ENCODE measurements at regions not wholly inside any gene's neighbourhood (a gene's known extent, or its start where the extent isn't known, plus 50 kb on each side); places are given as distances from the start of the nearest gene placed in this dataset.
"Not testable (repeated sequence)": the region's sequence is repeated elsewhere in the genome, so short reads cannot be mapped to it uniquely, and the experiment has no call there.

GRCh38 chr9:135404451-135405144 is 75.0 kb upstream of the PPP1R26 start:
- TF ChIP-seq CTCF (IDR thresholded peaks at IDR 0.05) (no peak), POLR2AphosphoS5 (IDR thresholded peaks at IDR 0.05) (no peak), POLR2A (IDR thresholded peaks at IDR 0.05) (no peak)
- no peaks in the 10 kb centered on the region for H3K4me1 ChIP-seq
- peaks cover 0 to 24% of the 10 kb centered on the region in 2 donors for H3K27me3 ChIP-seq
- intact Hi-C loops (cut with DNase I; ENCODE audit: low total_unique reads): loop anchor here (10.0 kb wide), 1 partner anchor 320 kb away; the partner anchor contains the start of gene OLFM1
- no peak overlapping the region for H3K4me3 ChIP-seq
- H3K27ac ChIP-seq: no peak overlapping the region
- no peak for DNase-seq (ENCODE audit: low spot score in 2 of 2)
- H3K9me3 ChIP-seq: no peaks in the 10 kb centered on the region
- H3K36me3 ChIP-seq: no peaks in the 10 kb centered on the region

GRCh38 chr9:135405145-135405464 is 74.5 kb upstream of the PPP1R26 start:
- intact Hi-C loops (cut with DNase I; ENCODE audit: low total_unique reads): loop anchor here (10.0 kb wide), 1 partner anchor 320 kb away; the partner anchor contains the start of gene OLFM1
- not testable (repeated sequence) for H3K27ac ChIP-seq

GRCh38 chr9:135408476-135409254 is 70.9 kb upstream of the PPP1R26 start:
- Histone ChIP-seq H3K4me1 (no peaks in the 10 kb centered on the region), H3K27me3 (peaks cover 0 to 13% of the 10 kb centered on the region in 2 donors), H3K27ac (no peak overlapping the region), H3K36me3 (no peaks in the 10 kb centered on the region), H3K4me3 (no peak overlapping the region), H3K9me3 (no peaks in the 10 kb centered on the region)
- TF ChIP-seq CTCF (IDR thresholded peaks at IDR 0.05) (no peak), POLR2A (IDR thresholded peaks at IDR 0.05) (no peak), POLR2AphosphoS5 (IDR thresholded peaks at IDR 0.05) (no peak)
- DNase-seq (ENCODE audit: low spot score in 2 of 2): no peak
- intact Hi-C loops (cut with DNase I; ENCODE audit: low total_unique reads): loop anchor here (10.0 kb wide), 1 partner anchor 324 kb away; the partner anchor contains the start of gene OLFM1

More at GRCh38 chr9:135405145-135405464, 74.5 kb upstream of the PPP1R26 start:
- not testable (repeated sequence) for H3K9me3 ChIP-seq; H3K36me3 ChIP-seq; H3K4me1 ChIP-seq; H3K4me3 ChIP-seq; DNase-seq (ENCODE audit: low spot score in 2 of 2)
- peaks cover 0 to 24% of the 10 kb centered on the region in 2 donors for H3K27me3 ChIP-seq

GRCh38 chr9:135409286-135410200 is 70.0 kb upstream of the PPP1R26 start:
- Histone ChIP-seq H3K4me1 (no peaks in the 10 kb centered on the region), H3K27ac (no peak overlapping the region), H3K27me3 (peaks cover 0 to 13% of the 10 kb centered on the region in 2 donors), H3K36me3 (no peaks in the 10 kb centered on the region), H3K4me3 (no peak overlapping the region), H3K9me3 (no peaks in the 10 kb centered on the region)
- intact Hi-C loops (cut with DNase I; ENCODE audit: low total_unique reads): loop anchor here (10.0 kb wide), 2 partner anchors 325 to 635 kb away; partner anchors contain the start of gene OLFM1
- no peak for TF ChIP-seq CTCF (IDR thresholded peaks at IDR 0.05)
- TF ChIP-seq POLR2A (IDR thresholded peaks at IDR 0.05): no peak
- TF ChIP-seq POLR2AphosphoS5 (IDR thresholded peaks at IDR 0.05): no peak
- DNase-seq (ENCODE audit: low spot score in 2 of 2): no peak

GRCh38 chr9:135410421-135410820 is 69.2 kb upstream of the PPP1R26 start:
- no peaks in the 10 kb centered on the region for H3K9me3 ChIP-seq
- intact Hi-C loops (cut with DNase I; ENCODE audit: low total_unique reads): loop anchor here (10.0 kb wide), 1 partner anchor 636 kb away; no protein-coding TSS in a partner anchor

More at GRCh38 chr9:135410421-135410820, 69.2 kb upstream of the PPP1R26 start:
- no peaks in the 10 kb centered on the region for H3K4me1 ChIP-seq
- H3K27ac ChIP-seq: no peak overlapping the region
- peaks cover 0 to 13% of the 10 kb centered on the region in 2 donors for H3K27me3 ChIP-seq
- TF ChIP-seq POLR2AphosphoS5 (IDR thresholded peaks at IDR 0.05) (no peak), POLR2A (IDR thresholded peaks at IDR 0.05) (no peak), CTCF (IDR thresholded peaks at IDR 0.05) (no peak)
- H3K4me3 ChIP-seq: no peak overlapping the region
- DNase-seq (ENCODE audit: low spot score in 2 of 2): no peak
- no peaks in the 10 kb centered on the region for H3K36me3 ChIP-seq

All from breast epithelium (tissue), 4 donors.